ENCODE measurements at regions not wholly inside any gene's neighbourhood (a gene's known extent, or its start where the extent isn't known, plus 50 kb on each side); places are given as distances from the start of the nearest gene placed in this dataset.

- Histone ChIP-seq H2AFZ (ENCODE audit: control insufficient read depth, low read depth, low read length) (no peak overlapping the region), H3K4me2 (ENCODE audit: control insufficient read depth, insufficient read depth) (no peak overlapping the region), H3K27ac (ENCODE audit: control insufficient read depth, insufficient read depth) (no peak overlapping the region), H3K4me1 (ENCODE audit: control insufficient read depth, insufficient read depth, low read length) (no peaks in the 10 kb centered on the region), H3K79me2 (ENCODE audit: control insufficient read depth, insufficient read depth, low read length) (no peaks in the 10 kb centered on the region), H3K4me3 (no peak overlapping the region), H3K36me3 (ENCODE audit: control insufficient read depth in 2 of 2, insufficient read depth in 2 of 2, low read length in 1 of 2) (no peaks in the 10 kb centered on the region), H4K20me1 (ENCODE audit: control insufficient read depth, insufficient read depth) (no peaks in the 10 kb centered on the region), H3K9ac (ENCODE audit: control insufficient read depth, insufficient read depth, low read length) (no peak overlapping the region), H3K27me3 (replicated peaks in 1 of 2; ENCODE audit: control insufficient read depth in 2 of 2, insufficient read depth in 2 of 2, low read length in 1 of 2) (no peaks in the 10 kb centered on the region), H3K9me3 (replicated peaks; ENCODE audit: control insufficient read depth, insufficient read depth, low read length) (no peaks in the 10 kb centered on the region)
- in situ Hi-C loops (cut with MboI): no loop called here
- DNase-seq (ENCODE audit: low read depth, low spot score) (no peak), FAIRE-seq (no peak), ATAC-seq (no peak)
- WGBS (ENCODE audit: insufficient coverage, insufficient replicate concordance, low lambda C conversion rate, missing lambda C conversion rate): 67% methylated on average over 2 of the region's 2 CpGs
- intact Hi-C loops (cut with micrococcal nuclease; ENCODE audit: unreplicated experiment): no loop called here
- TF ChIP-seq ZBTB33 (IDR thresholded peaks at IDR 0.05) (no peak), SUZ12 (IDR thresholded peaks at IDR 0.05; ENCODE audit: unreplicated experiment) (no peak), CBX3 (IDR thresholded peaks at IDR 0.05; ENCODE audit: borderline replicate concordance, low read depth) (no peak), EZH2 (IDR thresholded peaks at IDR 0.05; ENCODE audit: borderline replicate concordance, control insufficient read depth, low read depth, low read length) (no peak), CBX5 (IDR thresholded peaks at IDR 0.05; ENCODE audit: low read depth) (no peak), FOXK2 (IDR thresholded peaks at IDR 0.05) (no peak), ZSCAN29 (IDR thresholded peaks at IDR 0.05) (no peak), CTCF (IDR thresholded peaks at IDR 0.05 in 2 of 3, conservative IDR thresholded peaks at IDR 0.05 in 1 of 3; ENCODE audit: control insufficient read depth in 2 of 3, extremely low read depth in 1 of 3, insufficient read depth in 1 of 3, low read depth in 3 of 3, low read length in 3 of 3) (no peak), MTA2 (IDR thresholded peaks at IDR 0.05; ENCODE audit: low read depth) (no peak), NR2C2 (IDR thresholded peaks at IDR 0.05; ENCODE audit: borderline replicate concordance, control insufficient read depth, insufficient read length, low read depth) (no peak)
- ChIA-PET CTCF (no interaction called here), POLR2A (no interaction called here), SMC1A (ENCODE audit: uncharacterized antibody, unreplicated experiment) (interaction anchor here (0.8 kb wide), 1 partner anchor 143 kb away, joined by 3 read pairs; no protein-coding TSS in a partner anchor), RAD21 (ENCODE audit: unreplicated experiment) (no interaction called here)
- BruUV-seq (replicated peaks): no TSS peak
Observed at GRCh38 chr9:83119873-83120272, 56.9 kb upstream of the RASEF start.

Data from GM12878 (cell line).